WTC11 (cell line): ENCODE measurements at regions not wholly inside any gene's neighbourhood (a gene's known extent, or its start where the extent isn't known, plus 50 kb on each side); places are given as distances from the start of the nearest gene placed in this dataset.

Experiments
- ATAC-seq: fragments of 200-7000 bp; cut with Tn5 transposase; 2 replicates; pipeline ENCODE4 v1.10.0; 2021; ENCODE audit warnings: mild to moderate bottlenecking, moderate library complexity
- CTCF ChIA-PET: fragments of 300-600 bp; sonication (Branson Sonifier 250); formaldehyde crosslinking; loops from one replicate; lab custom pipeline; 2021; ENCODE audit warnings: antibody characterized with exemption; lab: Charles Lee
- POLR2A ChIA-PET: fragments of 350-600 bp; sonication (Branson Sonifier 250); formaldehyde crosslinking; loops from one replicate; lab custom pipeline; 2021; ENCODE audit warnings: antibody characterized with exemption; lab: Charles Lee
- DNase-seq: peaks from one replicate; pipeline ENCODE4 v3.0.0; 2021; ENCODE audit warnings: low spot score
- H3K27ac Mint-ChIP-seq: 2 replicates; pipeline ENCODE4 v1.8.0; 2021; ENCODE audit warnings: mixed read lengths
- H3K27me3 Mint-ChIP-seq: 2 replicates; pipeline ENCODE4 v1.8.0; 2021; ENCODE audit warnings: low read depth, mild to moderate bottlenecking, moderate library complexity, mixed read lengths
- H3K36me3 Mint-ChIP-seq: 2 replicates; pipeline ENCODE4 v1.8.0; 2021; ENCODE audit warnings: mixed read lengths
- H3K4me1 Mint-ChIP-seq: 2 replicates; pipeline ENCODE4 v1.8.0; 2022; ENCODE audit warnings: mixed read lengths
- H3K4me3 Mint-ChIP-seq: 2 replicates; pipeline ENCODE4 v1.8.0; 2021; ENCODE audit warnings: mild to moderate bottlenecking, moderate library complexity, mixed read lengths
- H3K9me3 Mint-ChIP-seq: 2 replicates; pipeline ENCODE4 v1.8.0; 2021; ENCODE audit warnings: mixed read lengths
- ATF1 ChIP-seq: sonication (generic); formaldehyde crosslinking; IDR thresholded peaks from 2 replicates; pipeline ENCODE4 v1.8.1; 2023; ENCODE audit warnings: mild to moderate bottlenecking, moderate library complexity, missing genetic modification reagents
- ATF2 ChIP-seq: sonication (generic); formaldehyde crosslinking; IDR thresholded peaks from 2 replicates; pipeline ENCODE4 v1.8.1; 2022; ENCODE audit warnings: low read depth, missing genetic modification reagents, borderline replicate concordance
- CBFB ChIP-seq: sonication (generic); formaldehyde crosslinking; IDR thresholded peaks from 2 replicates; pipeline ENCODE4 v1.8.1; 2022; ENCODE audit warnings: mild to moderate bottlenecking, low read depth, missing genetic modification reagents
- ELF4 ChIP-seq: sonication (generic); formaldehyde crosslinking; IDR thresholded peaks from 2 replicates; pipeline ENCODE4 v1.8.1; 2022; ENCODE audit warnings: low read depth, mild to moderate bottlenecking, moderate library complexity, missing genetic modification reagents
- ESRRA ChIP-seq: sonication (generic); formaldehyde crosslinking; IDR thresholded peaks from 2 replicates; pipeline ENCODE4 v1.8.1; 2022; ENCODE audit warnings: mild to moderate bottlenecking, missing genetic modification reagents, borderline replicate concordance
- FOXP4 ChIP-seq: sonication (generic); formaldehyde crosslinking; IDR thresholded peaks from 2 replicates; pipeline ENCODE4 v1.8.0; 2022; ENCODE audit warnings: mild to moderate bottlenecking, missing genetic modification reagents
- GABPB1 ChIP-seq: sonication (generic); formaldehyde crosslinking; IDR thresholded peaks from 2 replicates; pipeline ENCODE4 v1.8.1; 2023; ENCODE audit warnings: mild to moderate bottlenecking, missing genetic modification reagents
- HMGA2 ChIP-seq: fragments of 250-450 bp; sonication (Bioruptor Pico); IDR thresholded peaks from 2 replicates; pipeline ENCODE4 v1.4.0; 2021; ENCODE audit warnings: mild to moderate bottlenecking, moderate library complexity
- IRF2 ChIP-seq: sonication (generic); formaldehyde crosslinking; IDR thresholded peaks from 2 replicates; pipeline ENCODE4 v1.8.0; 2022; ENCODE audit warnings: low read depth, missing genetic modification reagents, borderline replicate concordance
- JAZF1 ChIP-seq: fragments of 250-450 bp; sonication (Bioruptor Pico); IDR thresholded peaks from 2 replicates; pipeline ENCODE4 v1.9.0; 2021; ENCODE audit warnings: moderate library complexity, mild to moderate bottlenecking, inconsistent platforms
- MLX ChIP-seq: sonication (generic); formaldehyde crosslinking; IDR thresholded peaks from 2 replicates; pipeline ENCODE4 v1.8.1; 2023; ENCODE audit warnings: mild to moderate bottlenecking, missing genetic modification reagents, moderate library complexity
- NFATC4 ChIP-seq: fragments of 250-450 bp; sonication (Bioruptor Pico); IDR thresholded peaks from 2 replicates; pipeline ENCODE4 v1.9.0; 2021; ENCODE audit warnings: mild to moderate bottlenecking
- NR2C2 ChIP-seq: sonication (generic); formaldehyde crosslinking; IDR thresholded peaks from 2 replicates; pipeline ENCODE4 v1.8.0; 2022; ENCODE audit warnings: mild to moderate bottlenecking, missing genetic modification reagents
- OVOL2 ChIP-seq: fragments of 250-450 bp; sonication (Bioruptor Pico); IDR thresholded peaks from 2 replicates; pipeline ENCODE4 v1.9.0; 2021; ENCODE audit warnings: mild to moderate bottlenecking, borderline replicate concordance
- PRDM15 ChIP-seq: sonication (generic); formaldehyde crosslinking; IDR thresholded peaks from 2 replicates; pipeline ENCODE4 v1.8.0; 2022; ENCODE audit warnings: missing genetic modification reagents
- SP1 ChIP-seq: sonication (generic); formaldehyde crosslinking; conservative IDR thresholded peaks from 2 replicates; pipeline ENCODE4 v1.8.1; 2022; ENCODE audit warnings: missing genetic modification reagents
- TEAD1 ChIP-seq: sonication (generic); formaldehyde crosslinking; IDR thresholded peaks from 2 replicates; pipeline ENCODE4 v1.8.0; 2022; ENCODE audit warnings: mild to moderate bottlenecking, missing genetic modification reagents
- ZBTB21 ChIP-seq: sonication (generic); formaldehyde crosslinking; IDR thresholded peaks from 2 replicates; pipeline ENCODE4 v1.8.1; 2023; ENCODE audit warnings: mild to moderate bottlenecking, missing genetic modification reagents, borderline replicate concordance
- ZNF396 ChIP-seq: fragments of 250-450 bp; sonication (Bioruptor Pico); IDR thresholded peaks from 2 replicates; pipeline ENCODE4 v1.8.0; 2021; ENCODE audit warnings: mild to moderate bottlenecking, moderate library complexity, borderline replicate concordance
- ZNF423 ChIP-seq: fragments of 250-450 bp; sonication (Bioruptor Pico); IDR thresholded peaks from 2 replicates; pipeline ENCODE4 v2.1.2; 2022; ENCODE audit warnings: mild to moderate bottlenecking, moderate library complexity
- ZNF671 ChIP-seq: fragments of 250-450 bp; sonication (Bioruptor Pico); IDR thresholded peaks from 2 replicates; pipeline ENCODE4 v1.8.0; 2021; ENCODE audit warnings: mild to moderate bottlenecking
- TF ChIP-seq, protein P1 (sequence below): sonication (generic); formaldehyde crosslinking; IDR thresholded peaks from 2 replicates; pipeline ENCODE4 v1.8.0; 2023; ENCODE audit warnings: mild to moderate bottlenecking, missing genetic modification reagents
- TF ChIP-seq, protein P2 (sequence below): fragments of 200-600 bp; IDR thresholded peaks from 2 replicates; pipeline ENCODE4 v1.8.0; 2022; ENCODE audit warnings: antibody characterized with exemption
- TF ChIP-seq, protein P3 (sequence below): fragments of 250-450 bp; sonication (Bioruptor Pico); IDR thresholded peaks from 2 replicates; pipeline ENCODE4 v1.9.0; 2021; ENCODE audit warnings: mild to moderate bottlenecking

GRCh38 chr9:23342291-23342690, 483.7 kb downstream of the ELAVL2 start:
- peaks cover 18% of the 10 kb centered on the region for H3K9me3 Mint-ChIP-seq
- DNase-seq (no peak), ATAC-seq (no peak)
- H3K27me3 Mint-ChIP-seq: no peaks in the 10 kb centered on the region
- peaks cover 6% of the 10 kb centered on the region; the same call in 1 of the 2 replicates for H3K36me3 Mint-ChIP-seq
- H3K27ac Mint-ChIP-seq: no peak overlapping the region
- CTCF ChIA-PET: no interaction called here
- POLR2A ChIA-PET: no interaction called here
- no peak overlapping the region for H3K4me3 Mint-ChIP-seq
- no peak for TF ChIP-seq ZBTB21
- no peak for TF ChIP-seq ELF4 (CRISPR knock-in tag)
- TF ChIP-seq OVOL2: no peak
- TF ChIP-seq, protein P1, sequence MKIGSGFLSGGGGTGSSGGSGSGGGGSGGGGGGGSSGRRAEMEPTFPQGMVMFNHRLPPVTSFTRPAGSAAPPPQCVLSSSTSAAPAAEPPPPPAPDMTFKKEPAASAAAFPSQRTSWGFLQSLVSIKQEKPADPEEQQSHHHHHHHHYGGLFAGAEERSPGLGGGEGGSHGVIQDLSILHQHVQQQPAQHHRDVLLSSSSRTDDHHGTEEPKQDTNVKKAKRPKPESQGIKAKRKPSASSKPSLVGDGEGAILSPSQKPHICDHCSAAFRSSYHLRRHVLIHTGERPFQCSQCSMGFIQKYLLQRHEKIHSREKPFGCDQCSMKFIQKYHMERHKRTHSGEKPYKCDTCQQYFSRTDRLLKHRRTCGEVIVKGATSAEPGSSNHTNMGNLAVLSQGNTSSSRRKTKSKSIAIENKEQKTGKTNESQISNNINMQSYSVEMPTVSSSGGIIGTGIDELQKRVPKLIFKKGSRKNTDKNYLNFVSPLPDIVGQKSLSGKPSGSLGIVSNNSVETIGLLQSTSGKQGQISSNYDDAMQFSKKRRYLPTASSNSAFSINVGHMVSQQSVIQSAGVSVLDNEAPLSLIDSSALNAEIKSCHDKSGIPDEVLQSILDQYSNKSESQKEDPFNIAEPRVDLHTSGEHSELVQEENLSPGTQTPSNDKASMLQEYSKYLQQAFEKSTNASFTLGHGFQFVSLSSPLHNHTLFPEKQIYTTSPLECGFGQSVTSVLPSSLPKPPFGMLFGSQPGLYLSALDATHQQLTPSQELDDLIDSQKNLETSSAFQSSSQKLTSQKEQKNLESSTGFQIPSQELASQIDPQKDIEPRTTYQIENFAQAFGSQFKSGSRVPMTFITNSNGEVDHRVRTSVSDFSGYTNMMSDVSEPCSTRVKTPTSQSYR (CRISPR knock-in tag): no peak
- no peak for TF ChIP-seq PRDM15 (CRISPR knock-in tag)
- TF ChIP-seq SP1 (CRISPR knock-in tag): no peak
- TF ChIP-seq MLX (CRISPR knock-in tag): no peak
- TF ChIP-seq IRF2 (CRISPR knock-in tag): no peak
- TF ChIP-seq, protein P2, sequence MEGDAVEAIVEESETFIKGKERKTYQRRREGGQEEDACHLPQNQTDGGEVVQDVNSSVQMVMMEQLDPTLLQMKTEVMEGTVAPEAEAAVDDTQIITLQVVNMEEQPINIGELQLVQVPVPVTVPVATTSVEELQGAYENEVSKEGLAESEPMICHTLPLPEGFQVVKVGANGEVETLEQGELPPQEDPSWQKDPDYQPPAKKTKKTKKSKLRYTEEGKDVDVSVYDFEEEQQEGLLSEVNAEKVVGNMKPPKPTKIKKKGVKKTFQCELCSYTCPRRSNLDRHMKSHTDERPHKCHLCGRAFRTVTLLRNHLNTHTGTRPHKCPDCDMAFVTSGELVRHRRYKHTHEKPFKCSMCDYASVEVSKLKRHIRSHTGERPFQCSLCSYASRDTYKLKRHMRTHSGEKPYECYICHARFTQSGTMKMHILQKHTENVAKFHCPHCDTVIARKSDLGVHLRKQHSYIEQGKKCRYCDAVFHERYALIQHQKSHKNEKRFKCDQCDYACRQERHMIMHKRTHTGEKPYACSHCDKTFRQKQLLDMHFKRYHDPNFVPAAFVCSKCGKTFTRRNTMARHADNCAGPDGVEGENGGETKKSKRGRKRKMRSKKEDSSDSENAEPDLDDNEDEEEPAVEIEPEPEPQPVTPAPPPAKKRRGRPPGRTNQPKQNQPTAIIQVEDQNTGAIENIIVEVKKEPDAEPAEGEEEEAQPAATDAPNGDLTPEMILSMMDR: no peak
- H3K4me1 Mint-ChIP-seq: no peaks in the 10 kb centered on the region

- no peaks in the 10 kb centered on the region for H3K27me3 Mint-ChIP-seq
- POLR2A ChIA-PET: no interaction called here
- no peak for DNase-seq
- TF ChIP-seq GABPB1 (CRISPR knock-in tag) (no peak), JAZF1 (CRISPR knock-in tag) (no peak), ZNF423 (CRISPR knock-in tag) (no peak), ESRRA (CRISPR knock-in tag) (no peak), ATF1 (CRISPR knock-in tag) (no peak), IRF2 (CRISPR knock-in tag) (no peak), ATF2 (CRISPR knock-in tag) (no peak), NFATC4 (no peak), MLX (CRISPR knock-in tag) (no peak), HMGA2 (no peak), FOXP4 (CRISPR knock-in tag) (no peak), ZNF396 (CRISPR knock-in tag) (no peak), ZNF671 (CRISPR knock-in tag) (no peak), CBFB (CRISPR knock-in tag) (no peak), NR2C2 (CRISPR knock-in tag) (no peak), TEAD1 (CRISPR knock-in tag) (no peak)
- TF ChIP-seq, protein P3, sequence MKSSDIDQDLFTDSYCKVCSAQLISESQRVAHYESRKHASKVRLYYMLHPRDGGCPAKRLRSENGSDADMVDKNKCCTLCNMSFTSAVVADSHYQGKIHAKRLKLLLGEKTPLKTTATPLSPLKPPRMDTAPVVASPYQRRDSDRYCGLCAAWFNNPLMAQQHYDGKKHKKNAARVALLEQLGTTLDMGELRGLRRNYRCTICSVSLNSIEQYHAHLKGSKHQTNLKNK (CRISPR knock-in tag): no peak
- TF ChIP-seq, all 79 proteins: peak for 0
- no peak for ATAC-seq
- Mint-ChIP-seq H3K36me3 (peaks cover 6% of the 10 kb centered on the region; the same call in 1 of the 2 replicates), H3K27ac (no peak overlapping the region), H3K4me1 (no peaks in the 10 kb centered on the region), H3K9me3 (peaks cover 18% of the 10 kb centered on the region), H3K4me3 (no peak overlapping the region)
- CTCF ChIA-PET: no interaction called here
Observed at GRCh38 chr9:23343226-23343625, 482.8 kb downstream of the ELAVL2 start.
